ENCODE measurements at regions not wholly inside any gene's neighbourhood (a gene's known extent, or its start where the extent isn't known, plus 50 kb on each side); places are given as distances from the start of the nearest gene placed in this dataset.

DNA sequence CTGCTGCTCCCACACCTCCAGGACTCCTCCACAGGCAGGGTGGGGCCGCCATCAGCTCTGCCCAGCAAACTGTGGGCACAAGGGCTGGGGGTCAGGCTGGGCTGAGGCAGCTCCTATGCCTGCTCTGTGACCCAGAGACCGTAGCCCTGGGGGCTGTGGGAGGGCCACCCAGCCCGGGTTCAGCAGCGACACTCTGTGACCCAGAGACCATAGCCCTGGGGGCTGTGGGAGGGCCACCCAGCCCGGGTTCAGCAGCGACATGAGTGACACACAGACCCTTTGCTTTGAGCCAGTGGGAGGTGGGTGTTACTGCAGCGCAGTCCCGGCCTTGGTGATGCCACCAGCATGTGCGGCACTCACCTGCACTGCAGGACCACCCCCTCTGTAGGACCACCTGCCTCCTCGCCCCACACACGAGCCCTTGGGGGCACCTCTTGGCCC is 118.9 kb upstream of the LPCAT1 start:
- TF ChIP-seq, protein P1, sequence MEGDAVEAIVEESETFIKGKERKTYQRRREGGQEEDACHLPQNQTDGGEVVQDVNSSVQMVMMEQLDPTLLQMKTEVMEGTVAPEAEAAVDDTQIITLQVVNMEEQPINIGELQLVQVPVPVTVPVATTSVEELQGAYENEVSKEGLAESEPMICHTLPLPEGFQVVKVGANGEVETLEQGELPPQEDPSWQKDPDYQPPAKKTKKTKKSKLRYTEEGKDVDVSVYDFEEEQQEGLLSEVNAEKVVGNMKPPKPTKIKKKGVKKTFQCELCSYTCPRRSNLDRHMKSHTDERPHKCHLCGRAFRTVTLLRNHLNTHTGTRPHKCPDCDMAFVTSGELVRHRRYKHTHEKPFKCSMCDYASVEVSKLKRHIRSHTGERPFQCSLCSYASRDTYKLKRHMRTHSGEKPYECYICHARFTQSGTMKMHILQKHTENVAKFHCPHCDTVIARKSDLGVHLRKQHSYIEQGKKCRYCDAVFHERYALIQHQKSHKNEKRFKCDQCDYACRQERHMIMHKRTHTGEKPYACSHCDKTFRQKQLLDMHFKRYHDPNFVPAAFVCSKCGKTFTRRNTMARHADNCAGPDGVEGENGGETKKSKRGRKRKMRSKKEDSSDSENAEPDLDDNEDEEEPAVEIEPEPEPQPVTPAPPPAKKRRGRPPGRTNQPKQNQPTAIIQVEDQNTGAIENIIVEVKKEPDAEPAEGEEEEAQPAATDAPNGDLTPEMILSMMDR (IDR thresholded peaks at IDR 0.05): no peak
- TF ChIP-seq POLR2A (IDR thresholded peaks at IDR 0.05): no peak

Data from adrenal gland (tissue), 5 donors.